ENCODE measurements at regions not wholly inside any gene's neighbourhood (a gene's known extent, or its start where the extent isn't known, plus 50 kb on each side); places are given as distances from the start of the nearest gene placed in this dataset.

DNA sequence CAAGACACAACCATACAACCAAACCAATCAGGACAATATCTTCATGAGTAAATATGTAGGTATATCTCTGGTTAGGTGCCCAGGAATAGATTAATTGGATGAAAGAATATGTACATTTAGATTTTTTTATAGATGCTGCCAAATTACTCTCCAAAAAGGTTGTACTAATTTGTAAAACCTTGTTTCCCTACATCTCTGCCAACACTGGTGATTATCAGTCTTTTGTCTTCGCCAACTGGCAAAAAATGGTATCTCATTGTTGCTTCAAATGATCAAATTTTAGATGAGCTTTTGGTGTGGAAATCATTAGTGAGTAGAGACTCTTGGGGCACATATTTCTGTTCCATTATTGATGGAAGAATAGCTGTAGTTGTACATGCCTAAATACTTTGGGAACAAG is 90.7 kb upstream of the ELL2 start (continued):
- no peak for TF ChIP-seq ETV6 (conservative IDR thresholded peaks at IDR 0.05 in 1 of 2, IDR thresholded peaks at IDR 0.05 in 1 of 2; ENCODE audit: borderline replicate concordance in 1 of 2, low read depth in 1 of 2)

DNA sequence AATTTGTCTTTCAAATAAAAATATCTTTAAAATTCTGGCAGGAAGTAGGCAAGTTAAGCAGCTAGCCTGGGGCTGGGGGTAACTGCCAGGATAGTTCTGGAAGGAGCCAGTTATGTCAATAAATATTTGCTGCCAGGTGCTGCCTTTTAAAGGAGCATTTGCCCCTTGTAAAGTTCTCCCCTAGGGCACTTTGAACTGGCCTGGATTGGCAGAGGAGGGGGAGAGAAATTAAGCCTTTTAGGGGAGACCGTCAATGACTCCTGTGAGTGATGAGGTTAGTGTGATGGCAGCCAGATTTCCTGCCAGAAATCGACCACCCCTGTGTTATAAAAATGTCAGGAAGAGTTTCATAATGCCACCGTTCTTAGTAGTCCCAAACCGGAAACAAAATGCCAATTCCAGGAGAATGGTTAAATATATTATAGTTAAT is 89.8 kb upstream of the ELL2 start:
- in situ Hi-C loops (cut with MboI): no loop called here
- H3K4me1 ChIP-seq (ENCODE audit: control insufficient read depth, insufficient read depth, low read length): no peaks in the 10 kb centered on the region
- no peaks in the 10 kb centered on the region for H3K27me3 ChIP-seq (replicated peaks in 1 of 2; ENCODE audit: control insufficient read depth in 2 of 2, insufficient read depth in 2 of 2, low read length in 1 of 2)
- 44% methylated on average over 4 of the region's 4 CpGs for WGBS (ENCODE audit: insufficient coverage, insufficient replicate concordance, low lambda C conversion rate, missing lambda C conversion rate)
- intact Hi-C loops (cut with micrococcal nuclease; ENCODE audit: unreplicated experiment): no loop called here
- no peak overlapping the region for H3K4me3 ChIP-seq
- H3K9ac ChIP-seq (ENCODE audit: control insufficient read depth, insufficient read depth, low read length): no peak overlapping the region
- ChIA-PET RAD21 (ENCODE audit: unreplicated experiment) (no interaction called here), POLR2A (no interaction called here), CTCF (no interaction called here), SMC1A (ENCODE audit: uncharacterized antibody, unreplicated experiment) (no interaction called here)
- H4K20me1 ChIP-seq (ENCODE audit: control insufficient read depth, insufficient read depth): no peaks in the 10 kb centered on the region
- no peaks in the 10 kb centered on the region for H3K9me3 ChIP-seq (replicated peaks; ENCODE audit: control insufficient read depth, insufficient read depth, low read length)
- BruUV-seq (replicated peaks): no TSS peak
- no peak for DNase-seq (ENCODE audit: low read depth, low spot score)
- ATAC-seq: no peak
- H3K27ac ChIP-seq (ENCODE audit: control insufficient read depth, insufficient read depth): no peak overlapping the region
- H3K79me2 ChIP-seq (ENCODE audit: control insufficient read depth, insufficient read depth, low read length): no peaks in the 10 kb centered on the region
- FAIRE-seq: no peak
- H3K36me3 ChIP-seq (ENCODE audit: control insufficient read depth in 2 of 2, insufficient read depth in 2 of 2, low read length in 1 of 2): no peaks in the 10 kb centered on the region
- no peak overlapping the region for H2AFZ ChIP-seq (ENCODE audit: control insufficient read depth, low read depth, low read length)
- H3K4me2 ChIP-seq (ENCODE audit: control insufficient read depth, insufficient read depth): no peak overlapping the region
- no peak for TF ChIP-seq RELA (IDR thresholded peaks at IDR 0.05; ENCODE audit: borderline replicate concordance, partially characterized antibody)
- TF ChIP-seq ZBTB33 (IDR thresholded peaks at IDR 0.05): no peak
- TF ChIP-seq KLF5 (IDR thresholded peaks at IDR 0.05; ENCODE audit: partially characterized antibody): no peak
- TF ChIP-seq CHD2 (IDR thresholded peaks at IDR 0.05; ENCODE audit: borderline replicate concordance, low read depth, low read length): no peak
- no peak for TF ChIP-seq TARDBP (IDR thresholded peaks at IDR 0.05; ENCODE audit: borderline replicate concordance)
- TF ChIP-seq RBBP5 (conservative IDR thresholded peaks at IDR 0.05): no peak
- TF ChIP-seq, protein P1, sequence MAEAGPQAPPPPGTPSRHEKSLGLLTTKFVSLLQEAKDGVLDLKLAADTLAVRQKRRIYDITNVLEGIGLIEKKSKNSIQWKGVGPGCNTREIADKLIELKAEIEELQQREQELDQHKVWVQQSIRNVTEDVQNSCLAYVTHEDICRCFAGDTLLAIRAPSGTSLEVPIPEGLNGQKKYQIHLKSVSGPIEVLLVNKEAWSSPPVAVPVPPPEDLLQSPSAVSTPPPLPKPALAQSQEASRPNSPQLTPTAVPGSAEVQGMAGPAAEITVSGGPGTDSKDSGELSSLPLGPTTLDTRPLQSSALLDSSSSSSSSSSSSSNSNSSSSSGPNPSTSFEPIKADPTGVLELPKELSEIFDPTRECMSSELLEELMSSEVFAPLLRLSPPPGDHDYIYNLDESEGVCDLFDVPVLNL (IDR thresholded peaks at IDR 0.05; ENCODE audit: low read depth, low read length): no peak
- TF ChIP-seq, protein P2, sequence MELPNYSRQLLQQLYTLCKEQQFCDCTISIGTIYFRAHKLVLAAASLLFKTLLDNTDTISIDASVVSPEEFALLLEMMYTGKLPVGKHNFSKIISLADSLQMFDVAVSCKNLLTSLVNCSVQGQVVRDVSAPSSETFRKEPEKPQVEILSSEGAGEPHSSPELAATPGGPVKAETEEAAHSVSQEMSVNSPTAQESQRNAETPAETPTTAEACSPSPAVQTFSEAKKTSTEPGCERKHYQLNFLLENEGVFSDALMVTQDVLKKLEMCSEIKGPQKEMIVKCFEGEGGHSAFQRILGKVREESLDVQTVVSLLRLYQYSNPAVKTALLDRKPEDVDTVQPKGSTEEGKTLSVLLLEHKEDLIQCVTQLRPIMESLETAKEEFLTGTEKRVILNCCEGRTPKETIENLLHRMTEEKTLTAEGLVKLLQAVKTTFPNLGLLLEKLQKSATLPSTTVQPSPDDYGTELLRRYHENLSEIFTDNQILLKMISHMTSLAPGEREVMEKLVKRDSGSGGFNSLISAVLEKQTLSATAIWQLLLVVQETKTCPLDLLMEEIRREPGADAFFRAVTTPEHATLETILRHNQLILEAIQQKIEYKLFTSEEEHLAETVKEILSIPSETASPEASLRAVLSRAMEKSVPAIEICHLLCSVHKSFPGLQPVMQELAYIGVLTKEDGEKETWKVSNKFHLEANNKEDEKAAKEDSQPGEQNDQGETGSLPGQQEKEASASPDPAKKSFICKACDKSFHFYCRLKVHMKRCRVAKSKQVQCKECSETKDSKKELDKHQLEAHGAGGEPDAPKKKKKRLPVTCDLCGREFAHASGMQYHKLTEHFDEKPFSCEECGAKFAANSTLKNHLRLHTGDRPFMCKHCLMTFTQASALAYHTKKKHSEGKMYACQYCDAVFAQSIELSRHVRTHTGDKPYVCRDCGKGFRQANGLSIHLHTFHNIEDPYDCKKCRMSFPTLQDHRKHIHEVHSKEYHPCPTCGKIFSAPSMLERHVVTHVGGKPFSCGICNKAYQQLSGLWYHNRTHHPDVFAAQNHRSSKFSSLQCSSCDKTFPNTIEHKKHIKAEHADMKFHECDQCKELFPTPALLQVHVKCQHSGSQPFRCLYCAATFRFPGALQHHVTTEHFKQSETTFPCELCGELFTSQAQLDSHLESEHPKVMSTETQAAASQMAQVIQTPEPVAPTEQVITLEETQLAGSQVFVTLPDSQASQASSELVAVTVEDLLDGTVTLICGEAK (IDR thresholded peaks at IDR 0.05; ENCODE audit: borderline replicate concordance): no peak
- no peak for TF ChIP-seq ZZZ3 (IDR thresholded peaks at IDR 0.05; ENCODE audit: control insufficient read depth, insufficient read length, low read depth)
- no peak for TF ChIP-seq TCF12 (IDR thresholded peaks at IDR 0.05; ENCODE audit: low read depth, low read length)
- no peak for TF ChIP-seq SMARCA5 (IDR thresholded peaks at IDR 0.05)
- no peak for TF ChIP-seq IKZF2 (IDR thresholded peaks at IDR 0.05)
- TF ChIP-seq BHLHE40 (IDR thresholded peaks at IDR 0.05; ENCODE audit: borderline replicate concordance in 1 of 2, low read depth in 2 of 2, low read length in 1 of 2): no peak
- no peak for TF ChIP-seq NFXL1 (IDR thresholded peaks at IDR 0.05; ENCODE audit: borderline replicate concordance)
- TF ChIP-seq SUZ12 (IDR thresholded peaks at IDR 0.05; ENCODE audit: unreplicated experiment): no peak
- TF ChIP-seq POLR2AphosphoS2 (IDR thresholded peaks at IDR 0.05; ENCODE audit: low read depth, low read length): no peak
